Activated CD4-positive, alpha-beta memory T cell treated with anti-CD3 and anti-CD28 coated beads, Interleukin-2, amount 10 ng/mL, durations not matched to agents 7 days and 5 days (primary cell): ENCODE measurements at regions not wholly inside any gene's neighbourhood (a gene's known extent, or its start where the extent isn't known, plus 50 kb on each side); places are given as distances from the start of the nearest gene placed in this dataset.

Experiments
- CTCF ChIA-PET: fragments of 350-600 bp; sonication (Branson Sonifier 250); formaldehyde crosslinking; loops from one replicate; lab custom pipeline; 2021; ENCODE audit warnings: antibody characterized with exemption, inconsistent platforms; lab: Charles Lee
- POLR2A ChIA-PET: fragments of 350-600 bp; sonication (Branson Sonifier 250); formaldehyde crosslinking; loops from one replicate; lab custom pipeline; 2021; ENCODE audit warnings: antibody characterized with exemption; lab: Charles Lee
- DNase-seq: peaks from one replicate; pipeline ENCODE4 v3.0.0-alpha.2; 2020
- H3K27ac Mint-ChIP-seq: one replicate; pipeline ENCODE4 v1.8.0; 2021; ENCODE audit warnings: mild to moderate bottlenecking, mixed read lengths
- H3K27me3 Mint-ChIP-seq: one replicate; pipeline ENCODE4 v1.8.0; 2021; ENCODE audit warnings: mixed read lengths
- H3K36me3 Mint-ChIP-seq: one replicate; pipeline ENCODE4 v1.8.0; 2021; ENCODE audit warnings: low read depth, mixed read lengths
- H3K4me1 Mint-ChIP-seq: one replicate; pipeline ENCODE4 v1.8.0; 2021; ENCODE audit warnings: mixed read lengths
- H3K4me3 Mint-ChIP-seq: one replicate; pipeline ENCODE4 v1.8.0; 2021; ENCODE audit warnings: mild to moderate bottlenecking, mixed read lengths
- H3K9me3 Mint-ChIP-seq: one replicate; pipeline ENCODE4 v1.8.0; 2021; ENCODE audit warnings: mixed read lengths

GRCh38 chr1:106910798-106911197 is 145.7 kb upstream of the PRMT6 start:
- ChIA-PET CTCF (no interaction called here), POLR2A (no interaction called here)
- Mint-ChIP-seq H3K27ac (no peak overlapping the region), H3K9me3 (no peaks in the 10 kb centered on the region), H3K36me3 (no peaks in the 10 kb centered on the region), H3K27me3 (no peaks in the 10 kb centered on the region), H3K4me1 (no peaks in the 10 kb centered on the region), H3K4me3 (no peak overlapping the region)
- no peak for DNase-seq

- Mint-ChIP-seq H3K9me3 (no peaks in the 10 kb centered on the region), H3K36me3 (no peaks in the 10 kb centered on the region), H3K4me1 (no peaks in the 10 kb centered on the region), H3K4me3 (no peak overlapping the region), H3K27me3 (no peaks in the 10 kb centered on the region), H3K27ac (no peak overlapping the region)
- ChIA-PET CTCF (no interaction called here), POLR2A (no interaction called here)
- DNase-seq, result no peak
These were observed 144.3 kb upstream of the PRMT6 start for GRCh38 chr1:106912131-106912530.

GRCh38 chr1:106921186-106921585 is 135.3 kb upstream of the PRMT6 start:
- CTCF ChIA-PET, result no interaction called here
- Mint-ChIP-seq H3K27ac (no peak overlapping the region), H3K36me3 (no peaks in the 10 kb centered on the region), H3K27me3 (no peaks in the 10 kb centered on the region), H3K9me3 (no peaks in the 10 kb centered on the region), H3K4me3 (no peak overlapping the region), H3K4me1 (no peaks in the 10 kb centered on the region)
- POLR2A ChIA-PET, result interaction anchor here (1.0 kb wide), 1 partner anchor 428 kb away, joined by 3 read pairs; no protein-coding TSS in a partner anchor
- no peak for DNase-seq

GRCh38 chr1:106924360-106924759 is 132.1 kb upstream of the PRMT6 start:
- Mint-ChIP-seq H3K4me3 (no peak overlapping the region), H3K9me3 (no peaks in the 10 kb centered on the region), H3K27ac (no peak overlapping the region), H3K27me3 (no peaks in the 10 kb centered on the region), H3K36me3 (no peaks in the 10 kb centered on the region), H3K4me1 (no peaks in the 10 kb centered on the region)
- ChIA-PET CTCF (no interaction called here), POLR2A (no interaction called here)
- no peak for DNase-seq

GRCh38 chr1:106925750-106926149 is 130.7 kb upstream of the PRMT6 start:
- peaks cover 3% of the 10 kb centered on the region for H3K9me3 Mint-ChIP-seq
- H3K27me3 Mint-ChIP-seq, result no peaks in the 10 kb centered on the region
- H3K27ac Mint-ChIP-seq, result no peak overlapping the region
- H3K4me1 Mint-ChIP-seq, result no peaks in the 10 kb centered on the region
- H3K4me3 Mint-ChIP-seq, result no peak overlapping the region
- CTCF ChIA-PET, result no interaction called here
- no peak for DNase-seq
- POLR2A ChIA-PET, result no interaction called here
- no peaks in the 10 kb centered on the region for H3K36me3 Mint-ChIP-seq

GRCh38 chr1:106926803-106927582 is 129.5 kb upstream of the PRMT6 start:
- no peaks in the 10 kb centered on the region for H3K4me1 Mint-ChIP-seq
- POLR2A ChIA-PET, result no interaction called here
- H3K9me3 Mint-ChIP-seq, result peaks cover 3% of the 10 kb centered on the region
- no peak overlapping the region for H3K27ac Mint-ChIP-seq
- H3K27me3 Mint-ChIP-seq, result no peaks in the 10 kb centered on the region
- no peak overlapping the region for H3K4me3 Mint-ChIP-seq
- no peak for DNase-seq
- CTCF ChIA-PET, result no interaction called here
- H3K36me3 Mint-ChIP-seq, result no peaks in the 10 kb centered on the region

- no peak overlapping the region for H3K27ac Mint-ChIP-seq
- no peaks in the 10 kb centered on the region for H3K4me1 Mint-ChIP-seq
- peaks cover 2% of the 10 kb centered on the region for H3K9me3 Mint-ChIP-seq
- ChIA-PET POLR2A (no interaction called here), CTCF (no interaction called here)
- no peak overlapping the region for H3K4me3 Mint-ChIP-seq
- no peaks in the 10 kb centered on the region for H3K36me3 Mint-ChIP-seq
- DNase-seq, result no peak
- no peaks in the 10 kb centered on the region for H3K27me3 Mint-ChIP-seq
These were observed 119.4 kb upstream of the PRMT6 start for GRCh38 chr1:106937104-106937503.

GRCh38 chr1:106944721-106945120 is 111.8 kb upstream of the PRMT6 start:
- Mint-ChIP-seq H3K4me3 (no peak overlapping the region), H3K36me3 (no peaks in the 10 kb centered on the region), H3K27ac (no peak overlapping the region), H3K4me1 (no peaks in the 10 kb centered on the region), H3K27me3 (no peaks in the 10 kb centered on the region), H3K9me3 (peaks cover 2% of the 10 kb centered on the region)
- POLR2A ChIA-PET, result no interaction called here
- CTCF ChIA-PET, result no interaction called here
- DNase-seq, result no peak

- Mint-ChIP-seq H3K27me3 (no peaks in the 10 kb centered on the region), H3K4me1 (no peaks in the 10 kb centered on the region), H3K36me3 (no peaks in the 10 kb centered on the region), H3K9me3 (no peaks in the 10 kb centered on the region), H3K27ac (no peak overlapping the region), H3K4me3 (no peak overlapping the region)
- ChIA-PET CTCF (no interaction called here), POLR2A (no interaction called here)
- no peak for DNase-seq
These were observed 103.7 kb upstream of the PRMT6 start for GRCh38 chr1:106952776-106953175.

GRCh38 chr1:106954661-106955229 is 101.7 kb upstream of the PRMT6 start:
- no peak overlapping the region for H3K4me3 Mint-ChIP-seq
- H3K27me3 Mint-ChIP-seq, result no peaks in the 10 kb centered on the region
- ChIA-PET CTCF (no interaction called here), POLR2A (no interaction called here)
- no peaks in the 10 kb centered on the region for H3K9me3 Mint-ChIP-seq
- no peak overlapping the region for H3K27ac Mint-ChIP-seq
- DNase-seq, result no peak
- H3K4me1 Mint-ChIP-seq, result no peaks in the 10 kb centered on the region
- H3K36me3 Mint-ChIP-seq, result no peaks in the 10 kb centered on the region

- Mint-ChIP-seq H3K27me3 (no peaks in the 10 kb centered on the region), H3K9me3 (no peaks in the 10 kb centered on the region), H3K36me3 (no peaks in the 10 kb centered on the region), H3K4me1 (no peaks in the 10 kb centered on the region), H3K4me3 (no peak overlapping the region), H3K27ac (no peak overlapping the region)
- DNase-seq, result no peak
- CTCF ChIA-PET, result no interaction called here
- POLR2A ChIA-PET, result no interaction called here
These were observed 99.8 kb upstream of the PRMT6 start for GRCh38 chr1:106956721-106957120.

GRCh38 chr1:106957795-106958194 is 98.7 kb upstream of the PRMT6 start:
- Mint-ChIP-seq H3K4me3 (no peak overlapping the region), H3K4me1 (no peaks in the 10 kb centered on the region), H3K27me3 (no peaks in the 10 kb centered on the region), H3K27ac (no peak overlapping the region), H3K36me3 (no peaks in the 10 kb centered on the region), H3K9me3 (no peaks in the 10 kb centered on the region)
- no peak for DNase-seq
- ChIA-PET POLR2A (no interaction called here), CTCF (no interaction called here)

GRCh38 chr1:106960412-106960811 is 96.1 kb upstream of the PRMT6 start:
- H3K9me3 Mint-ChIP-seq, result no peaks in the 10 kb centered on the region
- H3K27me3 Mint-ChIP-seq, result no peaks in the 10 kb centered on the region
- H3K4me1 Mint-ChIP-seq, result no peaks in the 10 kb centered on the region
- H3K36me3 Mint-ChIP-seq, result no peaks in the 10 kb centered on the region
- DNase-seq, result no peak
- no peak overlapping the region for H3K4me3 Mint-ChIP-seq
- no peak overlapping the region for H3K27ac Mint-ChIP-seq
- ChIA-PET CTCF (no interaction called here), POLR2A (no interaction called here)

- ChIA-PET POLR2A (no interaction called here), CTCF (no interaction called here)
- H3K4me1 Mint-ChIP-seq, result no peaks in the 10 kb centered on the region
- H3K9me3 Mint-ChIP-seq, result no peaks in the 10 kb centered on the region
- no peak for DNase-seq
- H3K4me3 Mint-ChIP-seq, result no peak overlapping the region
- H3K27ac Mint-ChIP-seq, result no peak overlapping the region
- H3K36me3 Mint-ChIP-seq, result no peaks in the 10 kb centered on the region
- no peaks in the 10 kb centered on the region for H3K27me3 Mint-ChIP-seq
These were observed 94.8 kb upstream of the PRMT6 start for GRCh38 chr1:106961646-106962045.
